HAP-1 (cell line): ENCODE measurements at regions not wholly inside any gene's neighbourhood (a gene's known extent, or its start where the extent isn't known, plus 50 kb on each side); places are given as distances from the start of the nearest gene placed in this dataset.

ENCODE experiments used
- DNase-seq, 2 experiments: peaks; one replicate each; pipeline ENCODE4 v3.0.0-alpha.2; 2016 to 2020; ENCODE audit warnings: low spot score in 2 of 2
- H3K27me3 ChIP-seq: fragments of 250-450 bp; sonication (Bioruptor Pico); 2 replicates; pipeline ENCODE4 v1.5.1; 2020; ENCODE audit warnings: low read depth, mild to moderate bottlenecking, moderate library complexity
- H3K36me3 ChIP-seq: fragments of 250-450 bp; sonication (Bioruptor Pico); replicated peaks from 2 replicates; pipeline ENCODE4 v1.5.1; 2020; ENCODE audit warnings: mild to moderate bottlenecking
- H3K4me1 ChIP-seq: fragments of 250-450 bp; sonication (Bioruptor Pico); 2 replicates; pipeline ENCODE4 v1.5.1; 2020; ENCODE audit warnings: mild to moderate bottlenecking
- H3K4me3 ChIP-seq: fragments of 250-450 bp; sonication (Bioruptor Pico); 2 replicates; pipeline ENCODE4 v1.5.1; 2020; ENCODE audit warnings: mild to moderate bottlenecking, moderate library complexity
- H3K9me3 ChIP-seq: fragments of 250-450 bp; sonication (Bioruptor Pico); 2 replicates; pipeline ENCODE4 v1.5.1; 2020; ENCODE audit warnings: mild to moderate bottlenecking, moderate library complexity
- in situ Hi-C: fragments of 300-500 bp; cut with MboI; formaldehyde crosslinking; loops from 3 replicates; pipeline ENCODE4 v1.14.3; 2020; ENCODE audit warnings: low sequenced_read_pairs, inconsistent platforms, mixed read lengths

- Histone ChIP-seq H3K27me3 (no peaks in the 10 kb centered on the region), H3K4me1 (no peaks in the 10 kb centered on the region), H3K9me3 (no peaks in the 10 kb centered on the region), H3K4me3 (no peak overlapping the region), H3K36me3 (no peaks in the 10 kb centered on the region)
- peak in 1 of 2 experiments; percentile 47 for DNase-seq
- in situ Hi-C loops = no loop called here
Observed at GRCh38 chr12:83389237-83389996, 702.7 kb downstream of the TMTC2 start.

- in situ Hi-C loops = no loop called here
- no peak for DNase-seq
- no peaks in the 10 kb centered on the region for H3K27me3 ChIP-seq
- H3K4me1 ChIP-seq = no peaks in the 10 kb centered on the region
- H3K36me3 ChIP-seq = no peaks in the 10 kb centered on the region
- no peaks in the 10 kb centered on the region for H3K9me3 ChIP-seq
- no peak overlapping the region for H3K4me3 ChIP-seq
Observed at GRCh38 chr12:83388551-83388950, 701.8 kb downstream of the TMTC2 start.

GRCh38 chr12:83386527-83387264 is 700.0 kb downstream of the TMTC2 start:
- Histone ChIP-seq H3K27me3 (no peaks in the 10 kb centered on the region), H3K36me3 (no peaks in the 10 kb centered on the region), H3K4me1 (no peaks in the 10 kb centered on the region), H3K9me3 (no peaks in the 10 kb centered on the region), H3K4me3 (no peak overlapping the region)
- in situ Hi-C loops = no loop called here
- no peak for DNase-seq

- Histone ChIP-seq H3K9me3 (no peaks in the 10 kb centered on the region), H3K27me3 (no peaks in the 10 kb centered on the region), H3K4me3 (no peak overlapping the region), H3K4me1 (no peaks in the 10 kb centered on the region), H3K36me3 (no peaks in the 10 kb centered on the region)
- no peak for DNase-seq
- in situ Hi-C loops = no loop called here
Observed at GRCh38 chr12:83378186-83378727, 691.6 kb downstream of the TMTC2 start.

- Histone ChIP-seq H3K4me1 (no peaks in the 10 kb centered on the region), H3K27me3 (no peaks in the 10 kb centered on the region), H3K9me3 (no peaks in the 10 kb centered on the region), H3K36me3 (no peaks in the 10 kb centered on the region), H3K4me3 (no peak overlapping the region)
- in situ Hi-C loops = no loop called here
- no peak for DNase-seq
Observed at GRCh38 chr12:83365317-83365716, 678.6 kb downstream of the TMTC2 start.

- H3K4me1 ChIP-seq = no peaks in the 10 kb centered on the region
- in situ Hi-C loops = no loop called here
Observed at GRCh38 chr12:83361475-83361874, 674.8 kb downstream of the TMTC2 start.

GRCh38 chr12:83361071-83361470 is 674.4 kb downstream of the TMTC2 start:
- in situ Hi-C loops = no loop called here
- Histone ChIP-seq H3K9me3 (no peaks in the 10 kb centered on the region), H3K27me3 (no peaks in the 10 kb centered on the region), H3K4me3 (no peak overlapping the region), H3K4me1 (no peaks in the 10 kb centered on the region), H3K36me3 (no peaks in the 10 kb centered on the region)
- no peak for DNase-seq

More at GRCh38 chr12:83361475-83361874, 674.8 kb downstream of the TMTC2 start:
- Histone ChIP-seq H3K4me3 (no peak overlapping the region), H3K9me3 (no peaks in the 10 kb centered on the region), H3K27me3 (no peaks in the 10 kb centered on the region), H3K36me3 (no peaks in the 10 kb centered on the region)
- no peak for DNase-seq

- DNase-seq = no peak
- Histone ChIP-seq H3K9me3 (no peaks in the 10 kb centered on the region), H3K36me3 (no peaks in the 10 kb centered on the region), H3K4me3 (no peak overlapping the region), H3K4me1 (no peaks in the 10 kb centered on the region; the same call in 1 of the 2 replicates), H3K27me3 (no peaks in the 10 kb centered on the region)
- in situ Hi-C loops = no loop called here
Observed at GRCh38 chr12:83349907-83350611, 663.4 kb downstream of the TMTC2 start.

- no peaks in the 10 kb centered on the region for H3K36me3 ChIP-seq
- no peak overlapping the region for H3K4me3 ChIP-seq
- in situ Hi-C loops = no loop called here
- H3K9me3 ChIP-seq = 0 out of 2 replicates have a peak, but pooled peaks cover 3% of the 10 kb centered on the region
- DNase-seq = no peak
- no peaks in the 10 kb centered on the region; the same call in 1 of the 2 replicates for H3K4me1 ChIP-seq
- no peaks in the 10 kb centered on the region for H3K27me3 ChIP-seq
Observed at GRCh38 chr12:83346333-83346732, 659.6 kb downstream of the TMTC2 start.

- H3K9me3 ChIP-seq = 0 out of 2 replicates have a peak, but pooled peaks cover 3% of the 10 kb centered on the region
- in situ Hi-C loops = no loop called here
- no peaks in the 10 kb centered on the region for H3K27me3 ChIP-seq
- H3K36me3 ChIP-seq = no peaks in the 10 kb centered on the region
- H3K4me1 ChIP-seq = no peaks in the 10 kb centered on the region; the same call in 1 of the 2 replicates
- DNase-seq = no peak
- H3K4me3 ChIP-seq = no peak overlapping the region
Observed at GRCh38 chr12:83343767-83344166, 657.1 kb downstream of the TMTC2 start.

GRCh38 chr12:83335748-83336147 is 649.0 kb downstream of the TMTC2 start:
- in situ Hi-C loops = no loop called here
- Histone ChIP-seq H3K4me1 (no peaks in the 10 kb centered on the region), H3K9me3 (no peaks in the 10 kb centered on the region), H3K4me3 (no peak overlapping the region), H3K27me3 (no peaks in the 10 kb centered on the region), H3K36me3 (no peaks in the 10 kb centered on the region)
- DNase-seq = no peak

GRCh38 chr12:83326666-83327065 is 640.0 kb downstream of the TMTC2 start:
- no peaks in the 10 kb centered on the region for H3K4me1 ChIP-seq
- no peaks in the 10 kb centered on the region for H3K27me3 ChIP-seq
- no peaks in the 10 kb centered on the region for H3K9me3 ChIP-seq
- in situ Hi-C loops = no loop called here
- DNase-seq = no peak
- H3K36me3 ChIP-seq = no peaks in the 10 kb centered on the region
- H3K4me3 ChIP-seq = no peak overlapping the region

GRCh38 chr12:83323866-83324265 is 637.2 kb downstream of the TMTC2 start:
- in situ Hi-C loops = no loop called here
- no peak overlapping the region for H3K4me3 ChIP-seq
- H3K9me3 ChIP-seq = no peaks in the 10 kb centered on the region
- no peak for DNase-seq
- H3K27me3 ChIP-seq = no peaks in the 10 kb centered on the region
- H3K4me1 ChIP-seq = no peaks in the 10 kb centered on the region
- no peaks in the 10 kb centered on the region for H3K36me3 ChIP-seq
